D721Med (cell line): ENCODE measurements at regions not wholly inside any gene's neighbourhood (a gene's known extent, or its start where the extent isn't known, plus 50 kb on each side); places are given as distances from the start of the nearest gene placed in this dataset.

Experiments used
- DNase-seq: peaks from one replicate; pipeline ENCODE4 v3.0.0; 2011; ENCODE audit warnings: low spot score; ENCODE audit not compliant: insufficient read length
- FAIRE-seq: peaks from 2 replicates; lab custom pipeline; 2011; peaks lifted over from hg19 to GRCh38; lab: Jason Lieb, UNC
- CTCF ChIP-seq: IDR thresholded peaks from 2 replicates; pipeline ENCODE4 v1.5.1; 2012; ENCODE audit warnings: mild to moderate bottlenecking, control low read depth; ENCODE audit not compliant: insufficient read depth; ENCODE audit errors: missing control alignments

DNA sequence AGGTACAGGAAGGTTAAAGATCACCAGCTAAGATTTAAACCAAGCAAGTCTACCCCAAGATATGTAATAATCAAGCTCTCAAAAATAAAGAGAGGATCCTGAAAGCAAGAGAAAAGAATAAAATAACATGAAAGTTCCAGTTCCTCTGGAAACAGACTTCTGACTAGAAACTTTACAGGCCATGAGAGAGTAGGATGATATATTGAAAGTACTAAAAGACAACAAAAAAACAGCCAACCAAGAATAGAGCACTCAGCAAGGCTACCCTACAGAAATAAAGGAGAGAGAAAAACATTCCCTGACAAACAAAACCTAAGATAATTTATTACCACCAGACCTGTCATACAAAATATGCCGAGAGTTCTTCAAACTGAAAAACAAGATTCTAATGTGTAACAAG, 450.5 kb downstream of the ARAP2 start:
- TF ChIP-seq CTCF: no peak
- FAIRE-seq: no peak
- no peak for DNase-seq

DNA sequence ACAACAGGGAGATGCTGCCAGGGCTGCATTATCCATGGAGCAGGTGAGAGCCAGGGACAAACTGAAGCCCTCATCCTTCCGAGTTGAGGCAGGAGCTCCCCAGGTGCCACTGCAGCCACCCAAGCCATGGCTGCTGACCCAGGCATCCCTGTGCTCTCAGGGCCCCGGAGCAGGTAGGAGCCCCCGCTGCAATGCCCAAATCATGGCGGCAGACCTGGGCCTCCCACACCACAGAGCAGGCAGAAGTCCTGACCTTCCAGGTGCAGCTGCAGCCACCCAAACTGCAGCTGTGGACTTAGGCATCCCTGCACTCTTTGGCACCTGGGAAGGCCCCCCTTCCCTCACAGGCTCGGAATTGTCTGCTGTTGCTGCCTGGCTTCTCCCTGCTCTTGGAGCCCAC, 443.6 kb downstream of the ARAP2 start:
- FAIRE-seq: no peak
- no peak for DNase-seq
- TF ChIP-seq CTCF: no peak

- DNase-seq (no peak), FAIRE-seq (no peak)
- no peak for TF ChIP-seq CTCF
These were observed 441.7 kb downstream of the ARAP2 start for GRCh38 chr4:35802644-35803043.

DNA sequence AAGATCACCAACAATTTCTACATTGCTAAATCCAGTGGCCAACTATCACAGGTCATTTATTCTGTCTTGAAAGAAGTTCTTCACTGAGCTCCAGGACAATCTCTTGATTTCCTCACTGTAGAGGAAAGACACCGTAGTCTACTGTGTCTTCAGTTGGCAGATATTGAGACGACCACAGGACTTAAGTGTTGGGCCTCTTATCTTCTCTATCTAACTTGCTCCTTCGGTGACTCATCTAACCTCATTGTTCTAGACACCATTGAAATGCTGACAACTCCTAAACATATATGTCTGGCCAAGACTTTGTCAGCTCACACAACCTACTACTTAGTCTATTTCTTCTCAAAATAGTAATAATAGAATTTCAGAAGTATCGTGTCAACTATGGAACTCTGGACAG, 425.8 kb downstream of the ARAP2 start:
- TF ChIP-seq CTCF: no peak
- DNase-seq: no peak
- no peak for FAIRE-seq

DNA sequence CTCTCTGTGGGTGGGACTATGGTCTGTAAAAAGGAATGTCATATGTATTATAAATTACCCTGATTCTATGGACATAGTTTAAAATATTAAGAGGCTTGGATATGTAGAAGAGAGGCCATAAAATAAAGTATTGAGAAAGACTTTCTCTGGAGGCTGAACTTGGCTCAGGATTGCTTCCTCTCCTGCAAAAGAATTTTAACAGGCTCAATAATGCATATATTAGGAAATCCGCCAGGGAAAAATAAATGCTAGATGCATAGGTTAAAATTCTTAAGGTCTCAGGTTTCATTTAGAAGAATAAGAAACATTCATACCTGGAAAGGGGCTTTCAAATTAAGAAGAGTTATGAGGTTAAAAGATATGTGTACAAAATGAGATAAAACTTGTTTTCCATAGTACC, 424.3 kb downstream of the ARAP2 start:
- TF ChIP-seq CTCF: no peak
- FAIRE-seq (no peak), DNase-seq (no peak)

- no peak for TF ChIP-seq CTCF
- DNase-seq (no peak), FAIRE-seq (no peak)
These were observed 420.1 kb downstream of the ARAP2 start for GRCh38 chr4:35824231-35824630.

GRCh38 chr4:35835893-35836292, 408.4 kb downstream of the ARAP2 start:
- DNase-seq: no peak
- FAIRE-seq: no peak
- TF ChIP-seq CTCF: no peak
